Fibroblast of skin of right biceps (primary cell): ENCODE measurements at regions not wholly inside any gene's neighbourhood (a gene's known extent, or its start where the extent isn't known, plus 50 kb on each side); places are given as distances from the start of the nearest gene placed in this dataset.

Experiments
- DNase-seq: peaks from one replicate; pipeline ENCODE4 v3.0.0-alpha.2; 2013

GRCh38 chr19:28966737-28967399 lies 246.1 kb downstream of the UQCRFS1 start:
- DNase-seq, result peak; percentile 77

- no peak for DNase-seq
These were observed 248.5 kb downstream of the UQCRFS1 start for GRCh38 chr19:28964500-28964899.

- no peak for DNase-seq
These were observed 249.3 kb downstream of the UQCRFS1 start for GRCh38 chr19:28963486-28964250.

DNA sequence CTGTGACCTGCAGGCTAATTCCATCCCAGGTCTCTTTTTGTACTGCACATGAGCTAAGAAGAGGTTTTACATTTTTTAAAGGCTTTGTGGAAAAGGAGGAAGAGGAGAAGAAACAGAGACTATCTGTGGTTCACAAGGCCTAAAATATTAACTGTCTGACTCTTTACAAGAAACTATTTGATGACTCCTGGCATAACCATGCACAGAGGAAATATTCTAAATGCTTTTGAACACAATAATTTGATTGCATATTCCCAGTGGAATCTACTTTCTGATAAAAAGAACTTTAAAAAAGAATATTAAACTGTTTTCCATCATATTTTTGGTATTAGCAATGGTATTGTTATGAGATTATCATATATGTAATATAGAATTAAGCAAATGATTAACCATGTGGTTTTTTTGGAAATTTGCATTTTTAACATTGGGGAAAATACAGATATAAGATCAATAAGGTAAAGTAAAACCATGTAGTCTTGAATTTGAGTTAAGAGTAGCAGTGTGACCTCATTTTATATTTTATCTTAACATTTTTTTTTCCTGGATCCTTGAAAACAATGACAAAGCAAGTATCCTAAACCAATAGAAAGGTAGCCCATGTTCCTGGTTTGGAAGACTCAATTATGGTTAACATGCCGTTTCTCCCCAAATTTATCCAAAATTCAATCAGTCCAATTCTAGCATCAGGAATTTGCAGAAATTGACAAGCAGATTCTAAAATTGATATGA lies 251.0 kb downstream of the UQCRFS1 start:
- peak; percentile 93 for DNase-seq

DNA sequence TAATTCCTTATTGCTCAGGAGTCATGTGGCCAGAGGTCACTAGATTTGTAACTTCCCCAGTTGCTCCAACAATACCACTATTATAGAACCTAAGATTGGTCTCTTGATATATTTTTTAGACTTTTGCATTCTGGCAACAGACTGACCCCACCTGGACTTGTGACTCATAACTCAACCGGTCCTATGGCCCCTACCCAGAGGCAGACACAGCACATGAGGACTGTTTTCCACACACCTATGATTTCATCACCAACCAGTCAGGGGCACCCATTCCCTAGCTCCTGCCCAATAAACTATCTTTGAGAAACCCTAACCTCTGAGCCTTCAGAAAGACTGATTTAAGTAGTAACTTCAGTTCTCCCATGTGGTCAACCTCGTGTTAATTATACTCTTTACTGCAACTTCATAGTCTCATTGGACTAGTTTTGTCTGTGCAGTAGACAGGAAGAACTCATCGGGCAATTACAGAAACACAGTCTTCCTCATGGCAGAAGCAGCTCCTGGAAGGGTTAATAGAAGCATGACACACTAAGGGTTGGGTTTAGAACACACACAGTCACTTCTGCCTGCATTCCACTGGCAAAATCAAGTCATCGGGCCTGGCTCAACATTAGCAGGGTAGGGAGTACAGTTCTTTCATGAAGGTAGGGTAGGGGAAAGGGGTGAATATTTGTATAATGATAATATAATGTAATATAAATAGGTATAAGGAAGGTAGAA lies 251.8 kb downstream of the UQCRFS1 start:
- DNase-seq, result peak; percentile 90

- DNase-seq, result peak; percentile 35
These were observed 252.4 kb downstream of the UQCRFS1 start for GRCh38 chr19:28960586-28960985.

GRCh38 chr19:28956961-28957360 lies 256.0 kb downstream of the UQCRFS1 start:
- DNase-seq, result peak; percentile 37

- DNase-seq, result no peak
These were observed 256.5 kb downstream of the UQCRFS1 start for GRCh38 chr19:28956421-28956820.

DNA sequence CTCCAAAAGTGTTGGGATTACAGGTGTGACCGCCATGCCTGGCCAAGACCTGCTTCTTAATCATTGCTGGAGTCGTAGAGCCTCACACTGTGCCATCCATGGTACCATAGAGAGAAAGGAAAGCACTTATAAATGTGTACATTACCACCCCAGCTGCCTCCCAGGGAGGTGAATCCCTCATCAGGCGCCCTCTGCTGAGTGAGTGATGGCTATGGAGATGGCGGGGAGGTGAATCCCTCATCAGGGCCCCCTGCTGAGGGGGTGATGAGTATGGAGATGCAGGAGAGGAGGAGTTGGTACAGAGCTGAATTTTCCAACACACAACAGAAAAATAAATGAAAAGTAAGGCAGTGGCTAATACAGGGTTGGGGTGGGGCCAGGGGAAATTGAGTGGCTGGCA lies 263.4 kb downstream of the UQCRFS1 start:
- DNase-seq, result no peak

DNA sequence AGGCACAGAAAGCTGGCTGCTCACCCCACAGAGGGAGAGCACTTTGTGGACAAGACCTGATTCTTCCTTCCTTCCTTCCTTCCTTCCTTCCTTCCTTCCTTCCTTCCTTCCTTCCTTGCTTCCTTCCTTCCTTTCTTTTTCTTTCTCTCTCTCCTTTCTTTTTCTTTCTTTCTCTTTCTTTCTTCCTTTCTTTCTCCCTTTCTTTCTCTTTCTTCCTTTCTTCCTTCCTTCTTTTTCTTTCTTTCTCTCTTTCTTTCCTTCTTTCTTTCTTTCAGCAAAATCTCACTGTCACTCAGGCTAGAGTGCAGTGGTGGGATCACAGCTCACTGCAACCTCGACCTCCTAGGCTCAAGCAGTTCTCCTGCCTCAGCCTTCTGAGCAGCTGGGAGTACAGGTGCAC lies 263.9 kb downstream of the UQCRFS1 start:
- no peak for DNase-seq

- DNase-seq, result peak; percentile 76
These were observed 264.4 kb downstream of the UQCRFS1 start for GRCh38 chr19:28948566-28948965.

DNA sequence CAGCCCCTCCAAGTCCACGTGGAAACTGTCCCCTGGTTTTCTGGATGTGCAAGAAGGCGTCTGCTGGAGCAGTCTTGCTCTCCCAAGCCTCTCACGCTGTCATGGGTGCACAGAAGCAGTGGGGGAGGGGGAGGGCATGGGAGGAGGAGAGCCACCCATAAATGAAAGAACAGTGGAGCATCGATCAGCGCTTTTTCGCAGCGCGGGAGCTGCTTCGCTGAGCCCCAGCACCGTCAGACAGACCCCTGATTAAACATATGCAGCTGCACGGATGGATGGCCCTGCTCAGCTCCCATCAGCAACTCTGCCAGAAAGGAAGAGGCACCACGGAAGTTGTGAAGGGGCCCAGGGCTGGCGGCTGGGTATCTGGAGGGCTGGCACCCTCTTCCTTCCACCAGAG lies 264.9 kb downstream of the UQCRFS1 start:
- DNase-seq, result no peak

DNA sequence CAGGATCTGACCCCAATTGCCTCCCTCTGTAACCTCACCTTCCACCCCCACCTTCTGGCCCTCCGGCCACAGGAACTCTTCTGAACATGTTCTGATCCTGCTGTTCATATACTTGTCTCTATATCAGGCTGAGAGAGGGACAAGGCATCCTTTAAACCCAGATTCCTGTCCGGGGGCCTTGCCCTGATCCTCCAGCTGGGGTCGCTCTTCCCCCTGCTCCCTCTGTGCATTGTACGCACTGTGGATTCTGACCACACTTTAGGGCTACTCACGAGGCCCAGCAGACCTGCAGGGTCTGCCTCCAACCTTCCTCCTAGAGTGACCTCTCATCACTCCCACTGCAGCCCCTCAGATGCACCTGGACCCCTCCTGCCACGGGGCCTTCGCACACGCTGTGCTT lies 269.3 kb downstream of the UQCRFS1 start:
- no peak for DNase-seq

DNA sequence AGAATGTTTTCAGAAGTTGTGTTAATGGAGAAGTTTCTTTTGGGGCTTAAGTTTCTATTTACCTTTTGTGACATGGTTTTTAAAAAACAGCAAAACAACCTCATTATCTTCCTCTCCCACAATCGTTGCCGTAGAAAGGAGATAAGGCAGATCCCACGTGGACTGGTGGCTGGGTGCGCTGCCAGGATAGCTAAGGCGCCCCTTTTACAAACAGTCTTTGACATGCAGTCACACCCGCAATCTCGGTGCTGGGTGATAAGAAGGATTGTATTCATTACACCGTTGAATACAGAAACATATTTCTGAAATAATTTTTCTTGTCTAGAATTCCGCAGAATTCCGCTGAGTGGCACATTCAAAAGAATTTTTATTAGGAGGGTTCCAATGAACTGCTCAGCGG lies 271.1 kb downstream of the UQCRFS1 start:
- no peak for DNase-seq

- peak; percentile 94 for DNase-seq
These were observed 272.0 kb downstream of the UQCRFS1 start for GRCh38 chr19:28940751-28941500.

DNA sequence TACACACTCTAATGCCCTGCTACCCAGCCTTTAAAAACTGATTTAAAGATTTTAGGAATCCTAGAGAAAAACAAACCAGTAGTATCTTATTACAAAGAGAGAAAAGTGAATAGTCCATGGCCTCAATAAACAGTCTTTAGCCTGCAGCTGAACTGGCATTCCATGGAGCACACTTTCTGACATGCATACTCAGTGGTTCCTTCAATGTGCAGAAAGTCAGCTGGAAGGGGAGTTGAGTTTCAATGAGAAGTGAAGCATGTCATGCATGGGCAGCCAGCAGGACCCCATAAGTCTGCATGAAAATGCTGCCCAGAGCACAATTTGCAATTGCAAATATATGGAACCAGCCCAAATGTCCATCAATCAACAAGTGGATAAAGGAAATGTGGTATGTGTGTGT lies 273.7 kb downstream of the UQCRFS1 start:
- DNase-seq, result no peak

- DNase-seq, result peak; percentile 53
These were observed 276.9 kb downstream of the UQCRFS1 start for GRCh38 chr19:28936001-28936400.

GRCh38 chr19:28934631-28935030 lies 278.3 kb downstream of the UQCRFS1 start:
- DNase-seq, result peak; percentile 84

- peak; percentile 51 for DNase-seq
These were observed 279.9 kb downstream of the UQCRFS1 start for GRCh38 chr19:28933039-28933438.

DNA sequence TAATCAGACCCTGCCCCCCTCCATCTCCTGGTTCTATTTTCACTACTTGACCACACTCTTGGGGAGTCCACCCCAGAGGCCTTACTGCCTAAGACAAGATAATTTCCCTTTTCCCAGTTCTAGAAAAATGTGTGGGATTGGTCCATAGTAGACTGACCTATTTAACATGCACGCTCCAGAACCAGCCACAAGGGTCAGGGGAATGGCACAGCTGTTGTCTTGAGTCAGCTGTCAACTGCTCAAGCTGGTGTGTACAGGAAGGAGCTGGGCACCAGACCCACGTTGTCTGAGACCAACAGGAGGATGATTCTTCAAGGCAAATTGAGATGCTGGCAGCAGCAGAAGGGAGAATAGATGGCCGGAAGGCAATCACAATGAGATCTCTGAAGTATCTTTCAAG lies 280.5 kb downstream of the UQCRFS1 start:
- DNase-seq, result no peak

GRCh38 chr19:28929006-28929405 lies 283.9 kb downstream of the UQCRFS1 start:
- DNase-seq, result peak; percentile 47

DNA sequence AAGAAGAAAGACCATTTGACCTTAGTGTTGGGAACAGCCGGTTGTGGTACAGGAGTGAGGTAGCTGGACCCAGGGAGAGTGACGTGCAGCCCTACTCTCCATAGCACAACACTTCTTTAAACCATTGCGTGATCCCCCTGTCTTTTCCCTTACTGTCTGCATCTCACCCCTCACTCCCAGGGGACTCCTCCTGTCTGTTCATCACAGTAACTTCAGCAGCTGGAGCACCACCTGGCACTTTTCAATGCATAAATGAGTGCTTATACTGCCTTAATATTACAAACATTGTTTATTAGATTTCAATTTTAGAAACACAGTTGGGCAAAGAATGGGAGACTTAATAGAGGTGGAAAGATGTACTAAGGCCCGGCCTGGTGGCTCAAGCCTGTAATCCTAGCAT lies 285.5 kb downstream of the UQCRFS1 start:
- no peak for DNase-seq
